GM21737 (cell line): ENCODE measurements at regions not wholly inside any gene's neighbourhood (a gene's known extent, or its start where the extent isn't known, plus 50 kb on each side); places are given as distances from the start of the nearest gene placed in this dataset.

ENCODE experiments used
- ATAC-seq: cut with Tn5 transposase; IDR thresholded peaks from one replicate; pipeline ENCODE4 v1.9.1; 2021; ENCODE audit warnings: mild to moderate bottlenecking, moderate library complexity; ENCODE audit not compliant: unreplicated experiment

DNA sequence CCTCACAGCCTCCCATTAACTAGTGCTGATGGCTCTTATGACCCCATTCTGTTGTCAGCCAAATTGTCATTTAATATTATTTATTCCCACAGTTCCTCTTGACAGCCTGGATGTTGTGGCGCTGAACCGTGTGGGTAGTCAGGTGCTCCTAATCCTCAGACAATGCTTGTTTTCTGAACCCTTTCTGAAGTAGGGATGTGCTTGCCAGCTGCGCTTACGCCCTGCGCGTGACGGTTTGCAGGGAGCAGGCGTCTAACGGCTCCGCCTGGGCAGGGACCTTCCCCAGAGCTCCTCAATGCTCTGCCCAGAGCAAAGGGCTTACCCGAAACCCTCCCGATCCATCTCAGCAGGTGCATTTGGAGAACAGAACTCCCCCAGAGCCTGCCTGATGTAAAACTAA is 358.2 kb upstream of the MYT1L start:
- ATAC-seq = no peak

DNA sequence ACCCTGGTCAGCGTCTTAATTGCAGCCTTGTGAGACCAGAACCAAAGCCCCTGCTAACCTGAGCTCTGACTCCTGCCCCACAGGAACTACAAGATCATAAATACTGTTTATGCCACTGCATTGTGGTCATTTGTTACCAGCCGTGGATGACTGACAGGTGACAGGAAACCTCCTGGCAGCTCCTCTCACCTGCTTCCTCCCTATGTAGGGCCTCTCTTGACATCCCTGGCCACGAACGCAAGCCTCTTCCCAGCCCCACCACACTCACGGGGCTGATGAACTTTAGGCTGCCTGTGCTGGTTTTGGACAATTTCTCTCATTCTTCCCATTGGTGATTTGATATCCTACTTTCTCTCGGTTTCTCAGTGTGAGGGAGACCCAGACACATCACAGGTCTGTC is 357.2 kb upstream of the MYT1L start:
- ATAC-seq = no peak

DNA sequence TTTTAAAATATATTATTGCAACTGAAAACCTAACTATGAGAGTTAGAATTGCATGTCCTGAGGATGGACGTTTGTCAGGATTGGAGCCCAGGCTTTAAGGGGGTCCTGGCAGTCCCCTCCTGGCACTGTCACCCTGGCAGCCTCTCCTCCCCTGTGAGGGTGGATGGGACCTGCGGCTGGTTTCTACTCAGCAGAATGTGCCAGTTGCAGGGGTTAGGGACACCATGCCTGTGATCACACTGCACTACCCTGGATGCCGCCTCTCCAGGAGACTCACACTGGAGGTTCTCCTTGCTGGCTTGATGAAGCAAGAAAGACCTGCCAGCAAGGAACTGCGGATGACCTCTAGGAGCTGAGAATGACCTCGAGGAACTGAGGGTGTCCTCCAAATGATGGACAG is 356.7 kb upstream of the MYT1L start:
- ATAC-seq = no peak

DNA sequence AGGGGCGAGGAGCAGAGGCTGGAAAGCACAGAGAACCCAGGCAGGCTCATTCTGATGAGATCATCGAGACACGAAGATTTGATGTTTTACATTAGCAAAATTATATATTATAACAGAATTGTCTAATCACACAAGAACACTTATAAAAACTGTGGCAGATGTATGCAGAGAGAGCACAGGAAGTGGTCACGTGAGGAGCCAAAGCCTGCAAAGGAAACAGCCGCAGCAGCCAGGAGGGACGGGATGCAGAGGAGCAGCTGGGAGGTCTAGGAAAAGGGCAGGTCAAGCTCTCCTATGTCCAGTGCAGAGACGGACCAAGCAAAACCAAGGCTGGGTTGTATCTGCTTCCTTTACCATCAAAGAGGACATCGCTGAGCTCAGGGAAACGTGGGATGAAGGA is 355.1 kb upstream of the MYT1L start:
- ATAC-seq = no peak

DNA sequence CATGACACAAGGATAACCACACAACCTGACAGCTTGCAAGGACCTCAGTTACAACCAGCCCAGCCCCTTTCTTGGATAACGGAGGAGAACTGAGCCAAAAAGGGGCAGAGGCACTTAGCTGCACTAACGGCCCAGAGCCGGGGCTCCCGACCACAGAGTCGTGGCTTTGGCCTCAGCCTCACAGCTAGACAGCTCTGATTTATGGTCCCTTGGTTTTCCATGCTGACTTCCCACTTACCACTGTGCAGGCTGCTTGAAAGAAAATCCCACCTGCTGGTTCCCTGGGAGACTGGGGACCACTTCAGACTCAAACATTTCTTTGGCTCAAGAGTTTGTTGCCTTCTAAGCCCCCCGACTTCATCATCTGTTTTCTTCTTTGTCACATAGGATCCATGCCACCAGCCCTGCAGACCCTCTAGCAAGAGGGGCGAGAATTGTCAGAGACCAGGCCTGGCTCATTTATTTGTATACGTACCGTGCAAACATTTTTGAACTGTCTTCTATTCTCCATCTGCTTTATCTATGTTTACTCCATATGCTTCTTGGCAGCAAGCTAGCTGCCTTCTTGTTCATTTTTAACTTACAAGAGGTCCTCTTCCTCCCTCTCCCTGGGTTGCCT is 352.6 kb upstream of the MYT1L start:
- no peak for ATAC-seq

DNA sequence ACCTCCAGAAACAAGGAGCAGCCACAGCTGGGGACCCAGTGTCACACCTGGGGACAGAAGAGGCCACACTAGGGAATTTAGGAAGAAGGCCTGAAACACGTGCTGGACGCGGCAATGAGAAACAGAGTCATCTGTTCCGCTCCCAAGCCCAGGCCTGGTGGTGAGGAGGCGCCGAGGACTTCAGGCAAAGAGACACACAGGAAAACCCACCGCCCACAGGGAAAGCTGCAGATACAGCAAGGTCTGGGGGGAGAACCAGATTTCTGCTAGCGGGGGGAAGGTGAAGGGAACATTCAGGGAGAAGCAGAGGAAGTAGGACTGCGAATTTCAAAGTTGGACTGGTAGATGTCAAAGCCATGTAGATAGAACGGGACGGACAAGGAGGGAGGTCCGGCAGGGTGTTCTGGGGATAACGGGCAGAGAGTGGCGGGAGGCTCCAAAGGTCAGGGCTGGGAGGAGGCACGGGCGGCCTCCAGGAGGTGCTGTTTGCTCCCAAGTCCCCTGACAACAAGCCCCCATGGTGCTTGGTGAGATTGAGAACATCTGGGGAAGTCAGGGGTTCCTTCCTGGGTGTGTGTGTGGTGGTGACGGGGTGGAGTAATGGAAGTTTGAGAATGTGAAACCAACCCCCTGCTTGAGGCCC is 351.7 kb upstream of the MYT1L start:
- no peak for ATAC-seq

DNA sequence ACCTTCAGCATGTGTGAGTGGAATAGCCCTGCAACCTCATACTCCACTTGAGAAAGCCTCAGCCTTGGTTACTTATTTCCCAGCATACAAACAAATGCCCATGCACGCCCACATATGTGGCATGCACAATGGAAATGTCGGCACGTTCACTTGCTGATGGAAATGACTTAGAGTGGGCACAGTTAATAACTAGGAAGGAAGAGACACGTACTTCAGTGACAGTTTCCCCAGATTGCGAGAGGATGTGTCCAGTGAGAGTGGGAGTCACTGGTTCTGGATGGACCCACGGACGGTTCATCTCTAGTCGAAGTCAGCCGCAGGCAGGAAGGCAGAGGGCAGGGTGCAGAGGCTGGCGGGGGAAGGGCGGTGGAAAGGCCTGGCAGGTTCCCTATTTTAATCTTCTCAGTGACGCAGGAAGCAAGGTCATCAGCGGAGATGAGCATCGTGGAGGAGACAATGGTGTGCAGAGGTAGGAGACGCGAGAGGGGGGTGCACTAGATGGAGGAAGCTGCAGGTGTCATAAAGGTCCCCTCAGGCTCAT is 350.7 kb upstream of the MYT1L start:
- no peak for ATAC-seq

DNA sequence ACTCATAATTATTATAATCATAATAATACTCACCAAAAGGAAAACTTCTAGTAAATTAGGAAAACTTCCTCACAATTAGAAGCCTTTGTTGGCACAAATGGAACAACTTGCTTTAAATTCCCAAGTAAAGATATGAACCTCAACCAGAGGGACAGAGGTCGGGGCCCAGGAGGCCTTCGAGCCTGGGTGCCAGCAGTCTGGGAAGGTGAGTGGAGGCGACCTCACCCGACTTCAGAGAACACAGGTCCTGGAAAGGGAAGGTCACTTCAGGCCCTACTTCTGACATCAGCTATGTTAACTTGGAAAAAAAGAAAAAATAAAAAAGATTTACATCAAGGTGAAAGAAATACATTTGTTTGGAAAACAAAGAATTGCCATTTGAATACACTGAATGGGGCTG is 350.0 kb upstream of the MYT1L start:
- no peak for ATAC-seq

DNA sequence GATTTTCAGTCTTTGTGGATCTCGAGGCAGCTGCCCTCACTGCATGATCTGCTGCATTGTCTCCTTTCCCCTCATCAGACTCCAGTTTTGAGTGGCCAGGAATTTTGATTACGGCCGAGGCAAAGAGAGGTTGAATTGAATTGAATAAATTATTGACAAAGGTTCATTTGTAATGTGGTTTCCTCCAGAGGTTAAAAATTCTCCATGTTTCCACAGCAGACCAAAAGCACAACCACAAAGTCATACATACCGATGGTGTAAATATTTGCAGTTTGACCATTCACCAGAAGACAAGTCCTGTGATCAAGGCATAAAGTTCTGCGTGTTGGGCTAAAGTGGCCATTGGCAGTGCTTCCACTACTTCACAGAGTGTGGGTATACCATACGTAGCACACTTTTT is 343.8 kb upstream of the MYT1L start:
- ATAC-seq = no peak

DNA sequence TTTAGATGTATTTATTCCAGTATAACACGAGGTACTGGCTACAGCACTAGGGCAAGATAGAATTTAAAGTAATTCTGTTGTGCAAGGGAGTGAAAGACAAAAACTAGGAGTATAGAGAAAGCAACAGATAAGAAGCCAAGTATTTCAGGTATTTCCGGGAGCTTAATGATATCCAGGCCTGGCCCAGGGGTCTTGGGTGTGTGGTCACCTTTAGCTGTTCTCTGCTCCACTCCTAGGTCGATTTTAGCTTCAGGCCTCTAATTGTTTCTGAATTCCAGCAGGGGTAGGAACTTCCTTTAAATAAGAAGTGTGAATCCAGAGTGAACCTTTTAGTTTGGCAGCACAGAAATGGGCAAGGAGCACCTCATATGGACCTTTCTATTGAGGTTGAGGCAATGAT is 342.3 kb upstream of the MYT1L start:
- ATAC-seq = no peak

DNA sequence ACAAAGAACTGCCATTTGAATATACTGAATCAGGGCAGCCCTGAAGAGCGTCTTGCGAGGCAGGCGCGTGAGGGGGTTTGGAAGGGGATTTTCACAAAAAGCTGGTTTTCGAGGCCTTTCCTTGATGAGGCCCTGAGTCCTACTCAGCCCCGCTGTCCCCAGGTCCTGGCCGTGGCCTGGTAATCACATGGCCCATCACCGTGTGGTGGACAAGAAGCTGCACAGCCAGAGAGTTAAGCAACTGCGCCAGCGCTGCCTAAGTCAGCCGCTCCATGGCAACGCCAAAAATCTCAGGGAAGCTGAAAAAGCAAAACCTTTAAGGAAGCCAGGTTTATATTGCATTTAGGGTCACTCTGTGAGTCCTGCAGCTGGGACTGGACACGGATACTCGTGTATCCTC is 341.2 kb upstream of the MYT1L start:
- ATAC-seq = no peak

DNA sequence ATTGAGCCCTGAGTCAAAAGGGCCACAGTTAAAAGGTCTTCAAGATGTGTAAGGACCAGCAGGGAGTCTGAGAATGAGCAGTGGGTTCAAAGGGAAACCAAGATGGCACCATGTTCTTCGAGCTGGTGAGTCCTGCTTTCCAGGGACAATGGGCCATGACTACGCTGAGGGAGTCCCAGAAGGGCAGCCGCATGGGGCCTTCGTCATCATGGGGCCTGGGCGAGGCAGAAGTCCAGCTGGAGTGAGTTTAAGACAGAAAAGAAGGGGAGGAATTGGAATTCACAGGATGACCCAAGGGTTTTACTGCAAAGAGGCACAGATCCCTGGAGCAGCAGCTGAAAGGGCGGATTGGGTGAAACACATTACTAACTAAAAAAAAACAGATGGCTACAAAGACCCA is 340.8 kb upstream of the MYT1L start:
- no peak for ATAC-seq

DNA sequence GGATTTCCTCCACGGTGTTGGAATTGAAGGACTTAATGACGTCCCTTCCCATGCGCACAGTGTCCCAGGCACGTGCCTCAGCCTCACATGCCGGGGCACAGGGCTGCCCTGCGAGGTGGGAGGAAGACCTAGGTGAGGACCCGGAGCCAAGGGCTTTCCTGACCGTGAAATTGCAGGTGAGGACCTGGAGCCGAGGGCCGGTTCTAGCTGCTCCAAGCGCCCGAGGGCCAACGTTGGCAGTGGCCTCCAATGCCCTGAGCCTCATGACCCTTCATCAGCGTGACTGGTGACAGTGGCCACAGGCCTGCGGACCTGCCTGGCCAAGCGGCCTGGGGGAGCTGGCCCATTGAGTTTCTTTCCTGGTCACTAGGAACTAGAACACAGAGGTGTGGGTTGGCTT is 338.2 kb upstream of the MYT1L start:
- ATAC-seq = no peak

DNA sequence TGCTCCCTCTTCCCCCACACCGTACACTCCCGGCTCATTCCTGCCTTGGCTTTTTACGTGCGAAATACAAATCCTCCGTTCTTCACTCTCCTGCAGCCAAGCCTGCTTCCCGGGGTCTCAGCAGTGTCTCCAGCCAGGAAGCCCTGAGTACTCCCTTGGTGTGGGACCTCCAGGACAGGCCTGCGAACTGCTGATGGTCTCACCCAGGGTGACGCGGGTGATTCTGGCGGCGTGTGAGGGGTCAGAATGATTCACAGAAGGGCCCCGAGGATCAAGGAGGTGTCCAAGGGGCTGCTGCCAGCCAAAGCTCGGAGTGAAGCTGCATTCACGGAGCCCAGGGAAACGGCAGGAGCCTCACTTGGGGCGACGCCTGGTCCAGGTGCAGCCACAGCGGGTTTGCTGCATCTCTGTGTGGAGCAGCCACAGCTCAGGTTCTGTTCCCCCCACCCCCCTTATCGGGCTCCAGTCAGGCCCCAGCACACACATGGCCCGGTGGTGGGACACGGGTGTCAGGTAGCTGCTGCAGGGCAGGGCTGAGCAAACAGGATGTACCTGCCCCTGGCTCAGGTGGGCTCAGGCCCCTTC is 337.7 kb upstream of the MYT1L start:
- no peak for ATAC-seq

DNA sequence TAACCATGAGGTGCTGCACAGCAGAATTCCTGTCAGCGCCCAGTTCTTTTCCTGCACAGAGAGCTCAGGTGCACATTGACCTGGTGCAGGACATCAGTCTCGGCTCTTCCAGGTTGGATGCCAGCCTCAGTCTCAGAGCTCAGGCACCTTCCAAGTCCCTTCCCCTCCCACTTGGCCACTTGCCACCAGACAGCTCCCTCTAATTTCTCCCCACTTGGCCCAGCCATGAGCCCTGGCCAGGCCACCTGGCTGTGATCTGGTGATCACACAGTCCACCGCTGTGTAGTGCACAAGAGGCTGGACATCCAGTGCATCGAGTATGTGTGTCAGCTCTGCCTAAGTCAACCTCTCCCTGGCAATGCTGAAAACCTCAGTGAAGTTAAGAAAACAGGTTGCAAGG is 336.6 kb upstream of the MYT1L start:
- ATAC-seq = no peak

DNA sequence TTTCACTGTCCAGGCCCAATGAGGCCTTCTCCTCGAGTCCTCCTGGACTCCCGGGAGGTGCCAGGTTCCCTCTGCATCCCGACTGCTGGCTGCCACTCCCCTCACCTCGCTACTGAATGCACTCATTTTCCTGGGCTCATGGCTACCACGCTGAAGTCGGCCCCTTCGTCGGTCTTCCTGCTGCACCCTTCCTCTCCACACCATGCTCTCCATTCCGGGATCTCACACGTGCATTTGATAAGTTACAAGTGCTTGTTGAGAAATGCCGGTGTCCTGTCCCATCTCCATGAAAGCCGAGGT is 334.7 kb upstream of the MYT1L start:
- ATAC-seq = no peak

DNA sequence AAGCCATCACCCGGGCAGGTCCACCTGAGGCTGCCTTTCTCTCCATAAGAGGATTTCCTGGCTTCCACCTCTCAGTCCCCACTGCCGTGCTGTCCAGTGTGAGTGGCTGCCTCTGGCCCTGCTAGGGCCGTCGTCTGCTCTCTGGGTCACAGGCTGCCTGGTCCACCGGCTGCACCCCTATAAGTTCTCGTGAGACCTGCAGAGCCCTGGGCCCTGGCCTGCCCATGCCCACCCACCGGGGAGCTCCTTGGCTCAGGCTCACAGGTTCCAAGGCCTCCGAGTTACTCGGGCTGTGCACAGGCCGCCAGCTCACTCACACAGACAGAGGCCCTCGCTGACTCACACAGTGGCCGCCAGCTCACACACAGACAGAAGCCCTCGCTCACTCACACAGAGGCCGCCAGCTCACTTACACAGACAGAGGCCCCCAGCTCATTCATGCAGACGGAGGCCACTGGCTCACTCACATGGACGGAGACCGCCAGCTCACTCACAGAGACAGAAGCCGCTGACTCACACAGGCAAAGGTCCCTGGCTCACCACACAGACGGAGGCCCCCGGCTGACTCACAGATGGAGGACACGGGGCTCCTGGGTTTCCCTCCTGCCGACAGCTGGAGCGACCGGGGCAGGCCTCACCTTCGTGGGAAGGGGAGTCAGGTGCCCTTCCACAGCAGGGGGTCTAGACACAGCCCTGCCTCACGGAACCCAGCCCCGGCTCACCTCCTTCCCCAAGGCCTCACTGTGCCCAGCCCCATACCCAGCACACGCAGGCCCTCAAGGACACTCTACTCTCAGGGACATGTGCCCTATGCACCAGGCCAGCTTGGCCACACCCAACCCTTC is 334.1 kb upstream of the MYT1L start:
- ATAC-seq = no peak

DNA sequence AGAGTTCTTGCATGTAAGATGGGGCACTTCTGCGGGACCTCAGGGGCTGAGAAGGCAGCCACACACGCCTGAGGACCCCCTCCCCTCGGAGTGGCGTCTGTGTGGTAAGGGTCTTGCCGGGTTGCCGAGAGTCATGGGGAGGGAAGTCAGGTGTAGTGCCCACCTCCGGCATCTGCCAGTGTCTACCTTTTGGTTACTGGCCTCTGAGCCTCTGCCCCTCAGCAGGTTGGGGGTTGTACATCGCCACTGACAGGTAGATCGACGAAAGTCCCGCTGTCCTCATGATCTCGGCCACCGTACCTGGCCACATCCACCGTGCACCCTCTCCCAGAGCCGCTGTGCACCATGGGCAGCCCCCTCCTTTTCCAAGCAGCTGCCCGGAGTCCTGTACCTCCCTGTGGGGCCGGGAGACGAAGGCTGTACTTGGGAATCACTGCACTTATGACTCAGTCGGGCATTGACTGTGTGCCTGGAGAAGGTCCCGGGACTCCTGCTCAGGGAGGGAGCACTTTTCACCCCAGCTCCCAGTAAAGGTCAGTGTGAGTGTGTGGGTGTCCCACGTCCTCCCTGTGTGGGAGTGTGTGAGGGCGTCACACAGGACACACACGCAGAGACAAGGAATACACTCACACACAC is 332.4 kb upstream of the MYT1L start:
- ATAC-seq = no peak

DNA sequence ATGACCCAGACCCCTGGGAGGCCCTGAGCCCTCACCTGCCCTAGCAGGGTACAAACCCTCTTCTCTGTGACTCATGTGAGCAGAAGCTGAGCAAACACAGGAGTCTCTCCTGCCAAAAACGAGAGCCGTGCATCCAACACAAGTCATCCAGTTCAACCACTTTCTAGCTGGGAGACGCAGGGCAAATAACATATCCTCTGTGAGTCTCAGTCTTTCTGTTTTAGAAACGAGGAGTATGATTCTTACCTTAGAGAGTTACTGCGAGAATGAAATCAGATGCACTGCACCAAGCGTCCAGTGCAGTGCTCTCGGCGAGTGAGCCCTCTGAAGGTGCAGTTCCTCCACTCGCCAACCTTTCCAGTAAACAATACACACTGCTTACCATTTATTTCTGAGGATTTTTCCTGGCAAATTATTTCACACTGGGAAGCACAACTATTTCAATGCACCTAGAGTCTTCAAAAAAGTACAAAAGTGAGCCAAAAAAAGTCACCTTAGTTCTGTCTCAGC is 331.8 kb upstream of the MYT1L start:
- no peak for ATAC-seq

DNA sequence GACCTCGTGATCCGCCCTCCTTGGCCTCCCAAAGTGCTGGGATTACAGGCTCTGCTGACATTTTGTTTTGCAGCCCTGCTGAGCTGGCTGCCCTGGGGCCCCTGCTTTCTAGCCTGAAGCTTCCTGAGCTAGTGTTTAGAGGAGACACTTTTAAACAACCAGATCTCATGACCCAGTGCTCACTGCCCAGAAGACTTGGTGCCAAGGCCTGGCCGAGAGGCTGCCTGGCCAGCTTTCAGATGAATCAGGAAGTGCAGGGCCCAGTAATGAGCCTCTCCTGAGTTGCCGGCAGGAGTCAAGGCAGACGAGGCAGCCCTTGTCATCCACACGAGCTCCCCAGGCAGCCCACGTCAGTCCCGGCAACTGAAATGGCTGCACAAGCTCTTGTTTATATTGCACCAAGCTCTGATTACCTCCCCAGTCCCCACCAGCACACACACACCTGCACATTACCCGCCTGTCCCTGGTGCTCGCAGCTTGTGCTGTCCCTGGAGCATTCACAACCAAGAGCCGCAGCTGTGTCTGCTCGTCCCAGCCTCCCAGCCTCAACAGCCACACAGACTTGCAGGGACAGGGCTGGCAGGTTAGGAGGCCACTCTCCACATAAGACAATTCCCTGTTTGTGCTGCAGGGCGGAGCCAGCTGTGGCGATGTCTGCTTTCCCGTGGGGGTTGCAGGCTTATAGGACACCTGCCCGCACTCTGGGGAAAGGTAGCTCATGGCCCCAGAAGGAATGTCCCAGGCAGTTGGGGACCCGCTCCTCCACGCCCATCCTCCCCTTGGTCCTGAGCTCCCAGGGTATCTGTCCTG is 331.2 kb upstream of the MYT1L start:
- no peak for ATAC-seq
